Inflammatory macrophage (primary cell): ENCODE measurements at regions not wholly inside any gene's neighbourhood (a gene's known extent, or its start where the extent isn't known, plus 50 kb on each side); places are given as distances from the start of the nearest gene placed in this dataset.

ENCODE experiments used
- DNase-seq, 2 donors: peaks; one replicate each; pipeline ENCODE4 v3.0.0-alpha.2; 2020 to 2022

DNA sequence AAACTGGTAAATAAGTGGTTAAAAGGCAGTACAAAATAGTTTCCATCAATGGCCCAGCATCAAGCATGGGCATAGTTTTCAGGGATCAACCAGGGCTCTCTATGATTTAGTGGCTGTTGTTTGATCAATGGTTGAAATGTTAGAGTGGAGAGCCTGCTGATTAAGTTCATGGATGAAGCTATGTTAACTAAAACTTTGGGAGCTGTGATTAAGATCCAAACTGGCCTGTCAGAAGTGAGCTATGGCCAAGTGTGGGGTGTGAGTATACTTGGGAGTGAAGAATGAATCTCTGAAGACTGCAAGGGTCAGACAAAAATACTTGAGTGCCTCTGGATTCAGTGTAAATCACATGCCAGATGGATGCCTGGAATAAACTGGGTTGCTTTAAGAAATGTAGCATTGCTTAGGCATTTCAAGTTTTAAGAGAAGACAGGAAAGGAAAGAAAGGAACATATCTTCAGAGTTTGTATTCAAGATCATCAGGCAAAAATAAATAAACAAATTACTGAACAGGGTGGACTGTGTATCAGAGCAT, 422.2 kb upstream of the ADAMTS9 start:
- no peak for DNase-seq

DNA sequence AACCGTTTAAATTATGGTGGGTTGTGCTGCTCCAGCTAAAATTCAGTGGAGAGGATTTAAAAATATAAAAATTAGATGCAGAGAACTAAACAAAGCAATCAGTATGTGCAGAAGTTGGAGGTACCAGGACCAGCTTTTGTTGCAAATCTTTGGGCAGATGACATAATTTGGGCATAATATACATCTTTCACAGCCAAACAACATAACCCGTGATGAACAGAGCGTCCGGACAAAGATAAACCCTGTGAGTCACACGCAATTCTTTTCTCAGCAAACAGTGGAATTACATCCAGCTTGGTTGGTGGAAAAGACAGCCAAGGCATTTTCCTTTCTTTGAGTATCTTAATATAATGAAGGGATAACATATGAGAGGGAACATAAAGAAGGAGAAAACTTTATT, 419.4 kb upstream of the ADAMTS9 start:
- no peak for DNase-seq

GRCh38 chr3:65101450-65101849, 413.6 kb upstream of the ADAMTS9 start:
- no peak for DNase-seq

GRCh38 chr3:65098400-65098799, 410.6 kb upstream of the ADAMTS9 start:
- no peak for DNase-seq

DNA sequence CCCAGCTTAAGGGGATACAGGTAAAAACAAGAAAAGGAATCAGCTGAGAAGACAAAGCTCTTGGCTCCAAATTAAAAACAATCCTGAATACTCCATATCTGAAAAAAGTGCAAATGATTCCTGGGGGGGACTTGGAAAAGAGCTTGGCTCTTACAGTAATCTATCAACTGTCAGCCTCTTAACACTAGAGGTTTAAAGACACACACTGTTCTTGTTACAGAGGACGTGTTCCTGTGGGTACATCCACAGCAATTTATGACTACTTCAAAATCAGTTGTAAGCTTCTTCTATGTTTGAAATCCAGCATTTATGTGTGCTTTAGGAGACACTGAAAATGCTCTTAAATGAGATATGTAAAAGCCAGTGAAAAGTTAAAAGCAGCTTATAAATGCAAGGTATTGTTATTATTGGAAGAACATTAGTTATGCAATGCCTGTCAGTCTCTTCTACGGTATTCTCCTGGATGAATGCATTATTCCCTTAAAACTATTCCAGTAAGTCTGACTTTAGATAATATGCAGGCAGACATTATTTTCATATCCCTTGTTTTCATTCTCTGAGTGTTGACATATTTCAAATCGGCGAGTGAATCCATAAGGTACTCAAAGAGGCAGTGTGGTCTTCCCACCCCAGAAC, 408.4 kb upstream of the ADAMTS9 start:
- no peak for DNase-seq

- no peak for DNase-seq
Observed at GRCh38 chr3:65094723-65095122, 406.9 kb upstream of the ADAMTS9 start.

- DNase-seq, result no peak
Observed at GRCh38 chr3:65093641-65094040, 405.8 kb upstream of the ADAMTS9 start.

DNA sequence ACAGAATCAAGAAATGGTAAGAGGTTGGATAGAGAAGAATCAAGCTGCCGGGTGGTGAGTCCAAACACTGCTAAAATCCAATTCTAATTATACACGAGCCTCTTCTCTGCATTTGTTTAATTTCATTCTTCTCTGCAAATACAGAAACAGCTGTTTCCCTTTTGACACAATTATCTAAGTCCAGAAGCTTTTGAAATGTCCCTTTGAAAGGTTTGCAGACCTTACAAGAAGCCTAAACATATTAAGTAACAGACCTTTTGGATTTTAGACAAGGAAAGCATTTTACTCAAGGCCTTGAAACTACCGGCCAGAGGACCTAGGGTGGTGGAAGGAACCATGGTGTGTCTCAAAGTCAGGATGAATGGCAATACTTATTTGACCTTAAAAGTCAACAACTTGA, 403.8 kb upstream of the ADAMTS9 start:
- DNase-seq, result no peak

DNA sequence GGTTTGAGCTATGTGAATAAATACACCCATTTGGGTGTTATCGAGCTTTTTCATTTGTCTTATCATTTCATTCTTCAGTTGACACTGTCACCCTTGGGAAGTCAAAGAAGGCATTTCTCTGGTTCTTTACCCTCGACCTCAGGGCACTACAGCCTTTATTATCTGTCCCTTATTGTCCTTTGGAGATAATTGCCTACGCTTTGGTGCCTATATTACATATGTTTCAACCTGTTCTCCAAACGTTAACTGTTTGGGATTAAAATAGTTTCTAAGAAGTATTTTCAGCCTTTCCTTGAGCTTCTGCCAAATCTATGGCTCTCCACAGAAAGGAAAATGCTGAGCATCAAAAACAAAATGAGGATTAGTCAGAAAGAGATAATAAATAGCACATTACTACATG, 395.4 kb upstream of the ADAMTS9 start:
- DNase-seq, result no peak

DNA sequence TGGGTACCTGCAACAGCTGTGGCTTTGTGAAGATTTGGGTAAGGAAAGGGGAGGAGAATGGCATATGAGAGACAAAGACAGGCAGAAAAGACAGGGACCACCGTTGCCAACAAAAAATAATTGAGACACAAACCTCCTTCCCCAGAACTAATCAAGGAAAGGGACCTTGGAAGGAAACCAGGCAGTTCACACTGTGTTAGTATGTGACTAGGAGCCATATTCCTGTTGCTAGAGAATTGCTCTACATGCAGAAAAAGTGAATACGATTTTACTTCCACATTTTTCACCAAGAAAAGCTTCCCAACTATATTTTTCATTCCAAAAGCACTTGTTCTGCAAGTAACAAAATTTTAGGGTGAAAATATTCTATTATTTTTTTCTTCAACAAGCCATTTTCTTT, 393.7 kb upstream of the ADAMTS9 start:
- no peak for DNase-seq

DNA sequence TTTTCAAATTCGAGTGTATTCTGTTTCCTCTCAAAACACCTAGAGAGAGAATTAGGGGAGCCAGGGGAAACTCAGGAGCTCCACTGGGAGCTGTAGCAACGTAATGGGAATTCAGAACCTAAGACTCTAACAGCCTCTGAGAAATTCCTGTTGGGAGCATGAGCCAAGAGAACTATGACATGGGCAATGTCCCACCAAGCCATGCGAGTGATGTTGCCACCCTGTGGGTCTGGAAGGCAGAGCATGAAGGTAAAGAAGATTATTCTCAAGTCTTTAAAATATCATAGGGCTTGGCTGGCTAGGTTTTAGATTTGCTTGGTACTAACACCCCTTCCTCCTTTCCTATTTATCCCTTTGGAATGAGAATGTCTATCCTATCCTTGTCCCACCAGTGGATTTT, 392.6 kb upstream of the ADAMTS9 start:
- DNase-seq, result no peak

- no peak for DNase-seq
Observed at GRCh38 chr3:65079560-65079959, 391.8 kb upstream of the ADAMTS9 start.

DNA sequence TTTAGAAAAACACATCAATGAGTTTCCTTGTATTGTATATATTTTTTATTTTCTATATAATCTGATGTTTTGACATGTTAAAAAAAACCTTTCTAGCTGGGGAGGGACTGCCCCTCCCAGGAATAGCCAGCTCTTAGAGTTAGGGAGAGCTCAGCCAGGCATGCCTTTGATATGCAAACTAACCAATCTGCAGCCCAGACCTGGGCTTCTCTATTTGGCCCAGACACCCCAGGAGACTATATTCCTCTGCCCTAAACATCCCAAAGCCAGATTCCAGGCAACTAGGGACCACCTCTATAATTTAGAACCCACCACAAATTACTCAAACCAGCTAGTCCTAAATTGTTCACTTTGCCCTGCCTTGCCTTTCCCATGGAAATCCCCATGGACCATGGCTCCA, 390.9 kb upstream of the ADAMTS9 start:
- no peak for DNase-seq

DNA sequence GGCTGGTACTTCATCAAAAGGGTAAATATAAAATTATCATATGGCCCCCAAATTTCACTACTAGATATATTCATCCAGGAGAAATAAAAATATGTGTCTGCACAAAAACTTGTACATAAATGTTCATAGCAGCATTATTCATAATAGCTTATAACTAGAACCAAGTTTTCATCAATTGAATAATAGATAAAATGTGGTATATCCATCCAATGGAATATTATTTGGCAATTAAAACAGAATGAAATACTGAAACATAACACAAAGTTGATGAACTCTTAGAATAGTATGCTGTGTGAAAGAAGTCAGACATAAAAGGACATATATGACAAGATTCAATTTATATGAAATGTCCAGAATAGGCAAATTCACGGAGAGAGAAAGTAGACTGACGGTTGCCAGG, 389.3 kb upstream of the ADAMTS9 start:
- no peak for DNase-seq

- DNase-seq, result no peak
Observed at GRCh38 chr3:65070968-65071367, 383.2 kb upstream of the ADAMTS9 start.

- no peak for DNase-seq
Observed at GRCh38 chr3:65060904-65061303, 373.1 kb upstream of the ADAMTS9 start.

DNA sequence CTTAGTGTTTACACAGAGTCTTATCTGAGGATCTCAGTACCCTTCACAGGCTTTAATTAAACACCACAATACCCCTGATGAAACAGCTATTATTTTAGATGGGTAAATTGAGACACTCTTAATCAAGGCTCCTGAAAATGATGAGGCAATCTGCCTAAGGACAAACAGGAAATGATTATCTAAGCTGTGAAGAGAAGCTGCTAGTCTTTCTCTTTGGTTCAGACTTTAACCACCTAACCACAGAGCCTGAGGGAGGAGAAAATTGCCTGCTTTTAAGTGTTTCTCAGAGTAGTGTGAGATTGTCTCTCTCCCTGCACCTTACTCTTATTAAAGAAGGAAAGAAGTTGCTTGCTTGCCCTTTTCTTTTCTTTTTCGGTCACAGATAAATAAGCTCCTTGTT, 364.3 kb upstream of the ADAMTS9 start:
- no peak for DNase-seq

GRCh38 chr3:65048151-65048550, 360.4 kb upstream of the ADAMTS9 start:
- no peak for DNase-seq

DNA sequence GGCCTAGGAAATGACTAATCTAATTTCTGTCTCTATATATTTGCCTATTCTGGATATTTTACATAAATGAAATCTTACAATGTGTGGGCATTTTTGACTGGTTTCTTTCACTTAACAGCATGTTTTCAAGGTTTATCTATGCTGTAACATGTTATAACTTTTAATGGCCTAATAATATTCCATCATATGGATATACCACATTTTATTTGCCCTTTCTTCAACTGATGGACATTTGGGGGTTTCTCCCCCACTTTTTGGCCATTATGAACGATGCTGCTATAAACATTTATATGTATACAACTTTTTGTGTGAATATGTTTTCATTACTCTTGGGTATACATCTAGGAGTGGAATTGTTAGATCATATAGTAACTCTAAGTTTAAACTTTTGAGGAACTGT, 357.3 kb upstream of the ADAMTS9 start:
- DNase-seq, result no peak

DNA sequence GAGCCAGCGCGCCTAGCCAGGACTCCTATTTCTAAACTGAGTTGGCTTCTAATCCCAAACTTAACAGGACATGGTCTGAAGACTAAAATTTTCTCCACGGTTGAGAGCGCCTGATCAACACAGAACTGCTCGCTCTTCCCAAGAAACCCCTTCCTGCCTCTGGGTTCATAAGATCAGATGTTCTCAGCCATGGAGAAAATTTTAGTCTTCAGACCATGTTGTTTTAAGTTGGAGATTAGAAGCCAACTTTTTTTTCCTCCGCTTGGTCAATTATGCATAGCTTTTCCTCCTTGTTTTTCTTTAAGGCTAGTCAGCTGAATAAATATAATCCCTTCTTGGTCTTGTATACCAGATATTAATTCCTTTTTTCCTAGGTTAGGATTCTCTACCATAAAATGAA, 356.6 kb upstream of the ADAMTS9 start:
- no peak for DNase-seq

- no peak for DNase-seq
Observed at GRCh38 chr3:65042675-65043074, 354.9 kb upstream of the ADAMTS9 start.

DNA sequence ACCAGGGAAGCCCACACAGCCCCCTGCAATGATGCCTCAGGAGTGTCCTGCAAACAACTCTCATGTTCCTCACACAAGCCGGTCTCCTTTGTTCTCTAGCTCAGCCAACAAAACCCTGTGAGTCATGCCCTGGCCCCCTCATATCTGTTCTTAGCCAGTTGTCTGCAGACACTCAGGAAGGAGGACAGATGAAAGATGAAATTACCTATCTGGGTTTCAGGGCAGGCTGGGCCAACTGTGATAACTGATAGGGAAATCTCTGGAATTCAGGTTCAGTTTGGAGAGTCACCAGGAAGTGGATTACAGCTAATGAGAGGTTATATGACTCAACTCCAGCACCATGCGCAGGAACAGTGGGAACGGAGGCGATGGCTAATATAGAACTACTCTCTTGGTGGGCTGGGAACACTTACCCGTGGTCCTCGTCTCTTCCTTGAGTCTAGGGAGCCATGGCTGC, 352.0 kb upstream of the ADAMTS9 start:
- DNase-seq, result no peak

GRCh38 chr3:65037861-65038260, 350.1 kb upstream of the ADAMTS9 start:
- DNase-seq, result no peak

DNA sequence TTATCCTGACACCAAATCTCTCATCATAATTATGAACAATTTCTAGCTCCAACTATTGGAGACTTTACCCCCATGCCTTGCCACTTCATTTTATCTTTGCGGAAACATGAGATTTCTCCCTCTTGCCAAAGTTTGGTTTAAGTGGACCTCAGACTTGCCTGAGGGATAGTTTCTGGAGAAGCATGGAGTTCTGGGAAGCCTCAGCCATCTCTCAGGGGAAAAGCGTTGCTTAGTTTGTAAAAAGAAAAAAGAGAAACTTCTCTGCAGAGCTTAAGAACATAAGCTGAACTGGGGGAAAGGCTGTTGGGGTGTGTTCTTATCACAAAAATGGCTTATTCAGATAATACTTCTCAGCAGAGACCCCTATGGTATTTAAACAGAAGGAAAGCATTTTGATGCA, 347.4 kb upstream of the ADAMTS9 start:
- no peak for DNase-seq

DNA sequence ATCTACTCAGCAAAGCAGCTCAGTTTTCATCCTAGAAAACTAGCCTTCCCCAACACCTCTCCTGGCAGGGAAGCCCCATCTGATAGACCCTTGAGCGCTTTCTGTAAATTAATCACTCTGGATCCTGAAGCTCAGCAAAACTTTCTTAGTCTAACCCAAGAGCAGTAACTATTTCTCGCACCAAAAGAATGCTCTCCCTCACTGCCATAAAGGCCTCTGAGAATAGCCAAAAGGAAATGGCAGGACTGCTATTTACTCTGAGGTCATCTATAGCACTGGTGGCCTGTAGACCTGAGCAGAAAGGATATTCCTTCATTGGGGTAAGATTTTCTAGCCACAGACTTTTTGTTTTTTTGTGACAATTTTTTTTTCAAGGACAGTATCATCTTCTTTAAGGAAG, 345.8 kb upstream of the ADAMTS9 start:
- no peak for DNase-seq
